Stomach (tissue), 8 donors: ENCODE measurements at regions not wholly inside any gene's neighbourhood (a gene's known extent, or its start where the extent isn't known, plus 50 kb on each side); places are given as distances from the start of the nearest gene placed in this dataset.
"Not testable (repeated sequence)": the region's sequence is repeated elsewhere in the genome, so short reads cannot be mapped to it uniquely, and the experiment has no call there.

Source experiments
- DNase-seq, 2 donors: peaks; one replicate each; pipeline versions ENCODE4 v3.0.0 to v3.0.0-alpha.2; 2013 to 2019
- H3K27ac ChIP-seq, 5 donors: fragments of 200-600 bp in 4 of 5; sonication (generic) in 4 of 5; one replicate each; pipeline ENCODE4 v1.5.1; 2013 to 2019; ENCODE audit warnings: mild to moderate bottlenecking in 1 of 5, moderate library complexity in 1 of 5
- H3K27me3 ChIP-seq, 3 donors: fragments of 200-600 bp; sonication (generic); one replicate each; pipeline ENCODE4 v1.5.1; 2017 to 2019; ENCODE audit warnings: mixed run types in 1 of 3
- H3K36me3 ChIP-seq, 4 donors: fragments of 200-600 bp; sonication (generic); 1 replicate in 3 of 4; 2 replicates in 1 of 4; pipeline ENCODE4 v1.5.1; 2016 to 2019
- H3K4me1 ChIP-seq, 4 donors: fragments of 200-600 bp; sonication (generic); one replicate each; pipeline ENCODE4 v1.5.1; 2016 to 2019
- H3K4me3 ChIP-seq, 4 donors: fragments of 200-600 bp; sonication (generic) in 3 of 4; one replicate each; pipeline ENCODE4 v1.5.1; 2016 to 2019; ENCODE audit warnings: mild to moderate bottlenecking in 1 of 4
- H3K9me3 ChIP-seq, 4 donors: fragments of 200-600 bp; sonication (generic); one replicate each; pipeline ENCODE4 v1.5.1; 2016 to 2019
- EP300 ChIP-seq: sonication (generic); formaldehyde crosslinking; IDR thresholded peaks from one replicate; pipeline ENCODE4 v1.6.1; 2017; ENCODE audit warnings: antibody characterized with exemption
- POLR2A ChIP-seq, 4 donors: fragments of 450-650 bp; IDR thresholded peaks; one replicate each; pipeline ENCODE4 v1.6.1; 2016; ENCODE audit warnings: antibody characterized with exemption in 4 of 4, control low read depth in 2 of 4, mild to moderate bottlenecking in 1 of 4, moderate library complexity in 1 of 4
- POLR2AphosphoS5 ChIP-seq, 3 donors: sonication (generic); formaldehyde crosslinking; IDR thresholded peaks; one replicate each; pipeline ENCODE4 v1.6.1; 2016; ENCODE audit warnings: antibody characterized with exemption in 3 of 3
- WGBS, 5 donors: extraction: QIAGEN DNeasy Blood & Tissue Kit in 3 of 5; methylation state at CpG; one replicate each; pipeline versions ENCODE4 v1.1.5 to v1.1.7; 2013 to 2018; 5-methylcytosine and 5-hydroxymethylcytosine counted together
- intact Hi-C: fragments of 100-400 bp; cut with DNase I; formaldehyde crosslinking; loops from one replicate; pipeline ENCODE4 v1.15.1; 2023; ENCODE audit warnings: low total_unique reads
- TF ChIP-seq, protein P1 (sequence below), 7 experiments: fragments of 450-650 bp in 4 of 7; fragments of 200-600 bp in 3 of 7; sonication (generic) in 3 of 7; IDR thresholded peaks; one replicate each; pipeline ENCODE4 v1.5.1; 2016 to 2019; ENCODE audit warnings: antibody characterized with exemption in 7 of 7, control low read depth in 2 of 7, mild to moderate bottlenecking in 1 of 7
- donor health status: healthy with polysubstance abuse.
- donor health status: Bipolar disorder and iron deficiency.
- donor health status: healthy.

- 77 to 96% (median 93%) methylated on average over 1 of the region's 1 CpG for WGBS, 5 donors
- intact Hi-C loops = no loop called here
Measured at GRCh38 chr1:194846488-194846887, 1660.1 kb upstream of the B3GALT2 start.

GRCh38 chr1:194843077-194843476, 1656.7 kb upstream of the B3GALT2 start:
- H3K4me1 ChIP-seq = no peaks in the 10 kb centered on the region
- 57 to 78% (median 73%) methylated on average over 1 of the region's 1 CpG for whole genome bisulfite sequencing, 5 donors
- peaks cover 0 to 7% (median 2%) of the 10 kb centered on the region in 4 donors for H3K9me3 ChIP-seq
- no peak for DNase-seq
- no peaks in the 10 kb centered on the region for H3K36me3 ChIP-seq
- no peak overlapping the region for H3K4me3 ChIP-seq
- TF ChIP-seq EP300 (no peak), POLR2A (IDR thresholded peaks at IDR 0.05) (no peak), POLR2AphosphoS5 (IDR thresholded peaks at IDR 0.05) (no peak)
- TF ChIP-seq, protein P1, sequence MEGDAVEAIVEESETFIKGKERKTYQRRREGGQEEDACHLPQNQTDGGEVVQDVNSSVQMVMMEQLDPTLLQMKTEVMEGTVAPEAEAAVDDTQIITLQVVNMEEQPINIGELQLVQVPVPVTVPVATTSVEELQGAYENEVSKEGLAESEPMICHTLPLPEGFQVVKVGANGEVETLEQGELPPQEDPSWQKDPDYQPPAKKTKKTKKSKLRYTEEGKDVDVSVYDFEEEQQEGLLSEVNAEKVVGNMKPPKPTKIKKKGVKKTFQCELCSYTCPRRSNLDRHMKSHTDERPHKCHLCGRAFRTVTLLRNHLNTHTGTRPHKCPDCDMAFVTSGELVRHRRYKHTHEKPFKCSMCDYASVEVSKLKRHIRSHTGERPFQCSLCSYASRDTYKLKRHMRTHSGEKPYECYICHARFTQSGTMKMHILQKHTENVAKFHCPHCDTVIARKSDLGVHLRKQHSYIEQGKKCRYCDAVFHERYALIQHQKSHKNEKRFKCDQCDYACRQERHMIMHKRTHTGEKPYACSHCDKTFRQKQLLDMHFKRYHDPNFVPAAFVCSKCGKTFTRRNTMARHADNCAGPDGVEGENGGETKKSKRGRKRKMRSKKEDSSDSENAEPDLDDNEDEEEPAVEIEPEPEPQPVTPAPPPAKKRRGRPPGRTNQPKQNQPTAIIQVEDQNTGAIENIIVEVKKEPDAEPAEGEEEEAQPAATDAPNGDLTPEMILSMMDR (IDR thresholded peaks at IDR 0.05) = no peak
- intact Hi-C loops = no loop called here
- no peak overlapping the region for H3K27ac ChIP-seq
- H3K27me3 ChIP-seq = no peaks in the 10 kb centered on the region

More at GRCh38 chr1:194846488-194846887, 1660.1 kb upstream of the B3GALT2 start:
- Histone ChIP-seq H3K36me3 (no peaks in the 10 kb centered on the region), H3K27me3 (no peaks in the 10 kb centered on the region), H3K4me1 (no peaks in the 10 kb centered on the region), H3K4me3 (no peak overlapping the region), H3K27ac (no peak overlapping the region), H3K9me3 (no peaks in the 10 kb centered on the region)
- no peak for DNase-seq
- TF ChIP-seq EP300 = no peak

DNA sequence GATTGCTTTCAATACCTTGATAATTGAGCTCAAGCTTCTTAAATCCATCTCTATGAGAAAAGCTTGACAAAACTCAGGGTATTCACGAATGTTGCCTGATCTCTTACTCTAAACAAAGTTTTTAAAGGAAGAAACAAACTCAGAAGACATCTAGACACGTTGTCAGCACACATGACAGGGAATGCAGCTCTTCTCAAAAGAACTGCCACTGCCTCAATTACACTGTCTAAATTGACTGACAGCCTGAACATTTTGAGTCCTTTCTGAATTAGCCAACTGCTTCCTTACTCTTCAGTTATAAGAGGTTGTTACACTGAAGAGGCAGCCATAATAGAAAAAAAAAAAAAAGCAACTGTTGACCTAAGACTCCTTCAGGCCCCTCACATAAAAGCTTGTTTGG, 1646.7 kb upstream of the B3GALT2 start:
- Histone ChIP-seq H3K27me3 (no peaks in the 10 kb centered on the region), H3K36me3 (no peaks in the 10 kb centered on the region), H3K4me1 (no peaks in the 10 kb centered on the region), H3K27ac (no peak overlapping the region), H3K9me3 (no peaks in the 10 kb centered on the region), H3K4me3 (no peak overlapping the region)
- 23 to 34% (median 31%) methylated on average over 2 of the region's 2 CpGs for WGBS, 5 donors
- TF ChIP-seq EP300 = no peak
- no peak for TF ChIP-seq POLR2A (IDR thresholded peaks at IDR 0.05)
- no peak for TF ChIP-seq POLR2AphosphoS5 (IDR thresholded peaks at IDR 0.05)
- intact Hi-C loops = no loop called here
- no peak for DNase-seq

GRCh38 chr1:194831595-194831994, 1645.2 kb upstream of the B3GALT2 start:
- H3K4me3 ChIP-seq, H3K36me3 ChIP-seq, H3K4me1 ChIP-seq, intact Hi-C loops, H3K9me3 ChIP-seq, H3K27ac ChIP-seq, H3K27me3 ChIP-seq, DNase-seq: not testable (repeated sequence)
- 74 to 92% (median 83%) methylated on average over 1 of the region's 1 CpG for WGBS, 5 donors

GRCh38 chr1:194830387-194830786, 1644.0 kb upstream of the B3GALT2 start:
- H3K9me3 ChIP-seq = no peaks in the 10 kb centered on the region
- no peak for TF ChIP-seq POLR2AphosphoS5 (IDR thresholded peaks at IDR 0.05)
- no peak for TF ChIP-seq EP300
- TF ChIP-seq POLR2A (IDR thresholded peaks at IDR 0.05) = no peak
- TF ChIP-seq, protein P1 (IDR thresholded peaks at IDR 0.05) = no peak
- intact Hi-C loops = no loop called here
- no peak overlapping the region for H3K4me3 ChIP-seq
- no peak for DNase-seq
- H3K36me3 ChIP-seq = no peaks in the 10 kb centered on the region
- no peaks in the 10 kb centered on the region for H3K27me3 ChIP-seq
- H3K27ac ChIP-seq = no peak overlapping the region
- no peaks in the 10 kb centered on the region for H3K4me1 ChIP-seq

- DNase-seq = no peak
- TF ChIP-seq, protein P1 (IDR thresholded peaks at IDR 0.05) = no peak
- no peak for TF ChIP-seq POLR2A (IDR thresholded peaks at IDR 0.05)
- no peak for TF ChIP-seq POLR2AphosphoS5 (IDR thresholded peaks at IDR 0.05)
- no peak for TF ChIP-seq EP300
- Histone ChIP-seq H3K27me3 (no peaks in the 10 kb centered on the region), H3K36me3 (no peaks in the 10 kb centered on the region), H3K27ac (no peak overlapping the region), H3K9me3 (no peaks in the 10 kb centered on the region), H3K4me1 (no peaks in the 10 kb centered on the region), H3K4me3 (no peak overlapping the region)
- intact Hi-C loops = no loop called here
Measured at GRCh38 chr1:194829492-194829891, 1643.1 kb upstream of the B3GALT2 start.
